ENCODE measurements at regions not wholly inside any gene's neighbourhood (a gene's known extent, or its start where the extent isn't known, plus 50 kb on each side); places are given as distances from the start of the nearest gene placed in this dataset.
A peak's percentile ranks its signal among the peaks of the same experiment; 100 is the strongest.
"Not testable (repeated sequence)": the region's sequence is repeated elsewhere in the genome, so short reads cannot be mapped to it uniquely, and the experiment has no call there.

DNA sequence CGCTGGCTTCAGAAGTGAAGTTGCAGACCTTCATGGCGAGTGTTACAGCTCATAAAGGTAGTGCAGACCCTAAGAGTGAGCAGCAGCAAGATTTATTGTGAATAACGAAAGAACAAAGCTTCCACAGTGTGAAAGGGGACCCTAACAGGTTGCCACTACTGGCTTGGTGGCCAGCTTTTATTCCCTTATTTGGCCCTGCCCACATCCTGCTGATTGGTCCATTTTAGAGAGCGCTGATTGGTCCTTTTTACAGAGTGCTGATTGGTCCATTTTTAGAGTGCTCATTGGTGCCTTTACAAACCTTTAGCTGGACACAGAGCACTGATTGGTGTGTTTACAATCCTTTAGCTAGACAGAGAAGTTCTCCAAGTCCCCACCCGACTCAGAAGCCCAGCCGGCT lies 298.0 kb upstream of the DLGAP1 start:
- DNase-seq: not testable (repeated sequence)

DNA sequence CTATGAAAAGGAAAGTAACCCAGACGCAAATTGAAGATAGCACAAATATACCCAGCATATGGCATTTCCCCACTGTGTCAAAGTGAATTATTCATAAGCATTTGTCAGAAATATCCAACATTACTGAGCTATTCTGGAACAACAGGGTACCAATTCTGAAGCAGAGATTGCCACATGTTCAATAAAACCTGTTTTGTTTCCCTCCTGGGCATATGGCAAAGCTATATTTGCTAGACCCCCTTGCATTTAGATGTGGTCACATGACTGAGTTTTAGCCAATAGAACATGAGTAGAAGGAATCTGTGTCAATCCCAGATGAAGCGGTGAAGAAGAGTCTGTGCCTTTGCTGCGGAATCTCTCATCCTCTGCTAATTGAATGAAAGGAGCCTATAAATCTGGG lies 296.4 kb upstream of the DLGAP1 start:
- no peak for DNase-seq

DNA sequence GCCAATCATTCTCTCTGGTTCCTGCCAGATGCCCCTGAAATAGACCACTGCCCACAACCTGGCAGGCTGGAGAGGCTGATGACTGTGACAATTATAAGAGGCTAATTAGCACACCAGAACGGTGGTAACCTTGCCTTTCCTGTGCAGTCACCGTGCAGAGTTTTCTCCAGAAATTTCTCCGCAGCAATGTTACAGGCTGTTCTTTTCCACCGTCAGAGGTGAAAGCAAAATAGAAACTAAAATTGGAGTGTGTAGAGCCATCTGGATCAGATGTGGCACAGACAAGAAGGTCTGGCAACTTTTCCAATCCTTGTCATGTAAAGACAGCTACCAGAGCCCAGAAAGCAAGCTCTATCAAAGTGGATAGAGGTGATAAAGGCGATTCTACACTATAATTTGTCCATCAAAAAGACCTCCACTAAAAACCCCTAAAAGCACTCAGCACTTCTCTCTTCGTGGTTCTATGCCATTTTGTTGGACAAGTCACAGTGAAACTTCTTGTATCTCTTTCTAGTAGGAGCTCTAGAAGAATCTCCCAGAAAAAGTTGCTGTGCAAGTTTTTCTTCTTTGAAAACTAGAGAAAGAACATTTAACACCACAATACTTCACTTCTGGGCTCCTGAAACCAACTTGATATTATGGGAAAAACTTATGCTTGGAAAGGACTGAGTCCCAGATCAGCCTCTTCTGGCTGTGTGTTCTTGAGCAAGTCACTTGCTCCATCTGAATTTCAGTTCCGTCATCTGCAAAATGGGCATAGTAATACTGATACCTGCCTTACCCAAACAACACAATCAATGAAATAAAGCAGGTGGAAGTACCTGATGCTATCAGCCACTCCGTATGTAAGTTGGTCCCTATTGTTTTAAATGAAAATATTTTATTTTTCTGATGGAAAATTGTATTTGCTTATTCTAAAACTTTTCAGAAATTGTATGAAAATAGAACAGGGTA lies 295.6 kb upstream of the DLGAP1 start:
- no peak for DNase-seq

DNA sequence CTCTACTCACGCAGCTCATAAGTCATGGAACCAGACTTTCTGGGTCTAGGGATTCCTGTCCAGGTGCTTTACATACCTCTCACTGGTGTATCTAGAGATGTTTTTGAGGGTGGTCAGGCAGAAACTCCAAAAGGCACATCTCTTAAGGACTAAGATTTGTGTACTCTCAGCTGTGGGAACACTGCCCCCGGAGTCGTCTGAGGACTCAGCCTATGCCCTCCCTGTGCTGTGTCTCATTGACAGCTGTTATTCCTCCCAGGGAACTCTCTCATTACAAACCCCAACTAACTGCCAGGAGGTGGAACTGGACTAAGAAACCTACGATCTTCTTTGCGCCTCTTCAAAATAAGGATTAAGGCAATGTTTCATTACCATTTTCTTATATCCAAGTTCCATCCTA lies 293.9 kb upstream of the DLGAP1 start:
- DNase-seq: no peak

DNA sequence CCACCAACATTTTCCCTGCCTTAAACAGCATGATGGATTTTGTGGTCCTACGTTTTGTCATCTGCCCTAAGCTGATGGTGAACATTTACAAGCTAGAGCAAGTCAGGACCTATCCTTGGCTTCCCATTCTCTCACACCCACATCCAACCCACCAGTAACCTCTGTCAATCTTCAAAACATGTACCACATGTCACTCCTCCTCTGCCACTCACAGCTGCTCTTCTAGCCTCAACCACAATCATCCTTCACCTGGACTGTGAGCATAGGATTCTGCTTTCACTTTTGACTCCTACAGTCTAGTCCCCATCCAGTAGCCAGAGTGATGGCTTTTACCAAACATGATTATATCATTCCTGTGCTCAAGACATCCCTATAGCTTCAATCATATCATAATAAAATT lies 279.8 kb upstream of the DLGAP1 start:
- DNase-seq: no peak

DNA sequence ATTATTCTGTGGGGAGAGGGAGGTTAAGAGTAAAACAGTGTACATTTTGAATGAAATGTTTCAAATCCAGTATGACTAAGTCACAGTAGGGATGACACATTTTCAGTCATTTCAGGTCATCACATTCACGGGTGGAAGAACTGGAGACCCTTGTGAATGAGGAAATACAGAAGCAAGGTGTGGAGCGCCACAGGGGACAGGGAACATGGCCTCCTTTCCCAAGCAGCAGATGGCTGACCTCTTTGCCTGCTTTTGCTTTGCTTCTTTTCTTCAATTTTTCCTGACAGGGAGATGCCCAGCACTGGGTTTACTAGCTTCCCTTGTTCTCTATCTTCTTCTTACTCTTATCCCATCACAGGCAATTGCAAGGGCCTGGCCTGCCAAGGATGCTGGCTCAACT lies 278.9 kb upstream of the DLGAP1 start:
- no peak for DNase-seq

DNA sequence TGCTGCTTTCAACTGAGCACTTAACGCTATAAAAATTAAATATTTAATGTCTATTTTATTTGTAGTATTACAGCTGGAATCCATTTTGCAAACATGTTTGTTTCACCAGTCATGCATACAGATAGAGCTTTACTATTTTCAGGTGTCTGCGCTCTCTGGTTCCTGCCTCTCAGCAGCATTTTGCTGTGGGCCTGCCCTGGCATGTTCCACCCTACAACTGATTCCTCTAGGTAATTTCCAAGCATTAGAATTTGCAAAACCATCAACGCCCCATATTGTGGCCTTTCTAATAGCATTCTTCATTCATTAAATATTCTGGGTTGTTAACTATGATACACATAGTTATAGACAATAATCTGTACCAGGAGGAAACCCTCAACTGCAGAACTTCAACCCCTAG lies 266.4 kb upstream of the DLGAP1 start:
- DNase-seq: peak; percentile 13

DNA sequence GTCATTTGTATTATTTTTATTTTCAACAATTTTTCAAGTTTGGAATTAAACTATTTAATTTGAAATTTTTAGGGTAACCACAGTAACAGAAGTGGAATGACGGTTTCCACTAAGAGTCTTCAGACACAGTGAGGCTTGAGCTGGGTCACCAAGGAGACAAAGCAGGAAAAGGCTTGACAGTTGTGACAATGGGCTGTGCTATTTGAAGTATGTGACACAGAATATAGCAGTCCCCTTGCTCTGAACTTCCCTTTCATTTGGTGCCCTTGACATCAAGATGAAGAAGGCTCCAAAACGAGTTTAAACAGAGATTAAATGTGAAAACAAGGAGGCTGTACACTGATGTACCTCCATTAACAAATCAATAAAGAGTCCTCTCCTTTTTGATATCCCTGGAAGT lies 265.4 kb upstream of the DLGAP1 start:
- no peak for DNase-seq

DNA sequence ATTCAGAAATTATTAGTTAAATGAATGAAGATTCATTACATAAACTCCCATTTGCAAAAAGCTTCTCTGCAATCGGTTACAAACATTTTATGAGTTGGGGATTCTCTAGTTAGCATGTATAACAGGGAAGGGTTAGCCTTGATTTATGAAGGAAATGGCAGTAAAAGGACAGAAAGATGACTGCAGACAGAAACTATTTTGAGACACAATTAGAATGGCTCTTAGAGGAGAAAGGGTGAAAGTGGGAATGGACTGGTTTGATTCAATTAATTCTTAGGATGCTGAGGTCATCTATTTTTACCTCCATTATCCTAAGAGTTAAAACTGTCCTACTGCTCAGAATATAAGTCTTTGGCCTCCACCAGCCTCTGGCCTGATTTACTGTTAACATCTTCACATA lies 250.8 kb upstream of the DLGAP1 start:
- DNase-seq: no peak

DNA sequence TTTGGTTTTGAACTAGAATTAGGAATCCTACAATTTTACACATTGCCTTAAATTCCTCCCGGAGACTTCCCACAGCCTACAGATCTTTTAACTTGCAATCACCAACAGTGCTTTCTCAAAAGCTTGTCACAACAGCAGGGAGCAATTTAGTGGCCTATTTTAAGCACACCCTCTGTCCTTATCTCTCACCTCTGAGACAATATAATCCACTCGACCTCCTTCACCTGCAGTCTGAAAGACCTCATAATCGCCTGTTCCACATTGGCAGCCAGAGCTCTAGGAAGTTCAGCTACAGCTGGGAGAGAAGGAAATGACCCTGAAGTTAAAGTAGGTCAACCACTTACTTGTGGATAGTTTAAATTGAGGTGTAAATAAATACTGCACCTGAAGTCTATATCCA lies 249.7 kb upstream of the DLGAP1 start:
- DNase-seq: no peak

DNA sequence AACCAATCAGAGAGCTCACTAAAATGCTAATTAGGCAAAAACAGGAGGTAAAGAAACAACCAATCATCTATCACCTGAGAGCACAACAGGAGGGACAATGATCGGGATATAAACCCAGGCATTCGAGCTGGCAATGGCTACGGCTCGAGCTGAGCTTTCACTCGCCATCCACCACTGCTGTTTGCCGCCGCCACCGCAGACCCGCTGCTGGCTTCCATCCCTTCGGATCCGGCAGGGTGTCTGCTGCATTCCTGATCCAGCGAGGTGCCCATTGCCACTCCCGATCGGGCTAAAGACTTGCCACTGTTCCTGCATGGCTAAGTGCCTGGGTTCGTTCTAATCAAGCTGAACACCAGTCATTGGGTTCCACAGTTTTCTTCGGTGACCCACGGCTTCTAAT lies 236.7 kb upstream of the DLGAP1 start:
- DNase-seq: no peak

DNA sequence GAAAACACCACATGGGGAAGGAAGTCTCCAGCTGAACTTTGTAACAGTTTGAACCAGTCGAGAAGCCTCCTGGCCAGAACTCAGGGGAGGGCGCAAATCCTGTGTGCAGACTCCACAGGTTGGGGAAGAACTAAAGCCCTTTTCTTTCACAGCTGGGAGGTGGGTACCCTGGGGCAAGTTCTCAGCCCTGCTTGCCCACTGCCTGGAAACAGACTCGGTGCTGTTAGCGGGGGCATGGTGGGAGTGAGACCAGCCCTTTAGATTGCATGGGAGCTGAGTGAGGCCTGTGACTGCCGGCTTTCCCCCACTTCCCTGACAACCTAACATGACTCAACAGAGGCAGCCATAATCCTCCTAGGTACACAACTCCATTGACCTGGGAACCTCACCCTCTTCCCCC lies 223.6 kb upstream of the DLGAP1 start:
- DNase-seq: not testable (repeated sequence)

DNA sequence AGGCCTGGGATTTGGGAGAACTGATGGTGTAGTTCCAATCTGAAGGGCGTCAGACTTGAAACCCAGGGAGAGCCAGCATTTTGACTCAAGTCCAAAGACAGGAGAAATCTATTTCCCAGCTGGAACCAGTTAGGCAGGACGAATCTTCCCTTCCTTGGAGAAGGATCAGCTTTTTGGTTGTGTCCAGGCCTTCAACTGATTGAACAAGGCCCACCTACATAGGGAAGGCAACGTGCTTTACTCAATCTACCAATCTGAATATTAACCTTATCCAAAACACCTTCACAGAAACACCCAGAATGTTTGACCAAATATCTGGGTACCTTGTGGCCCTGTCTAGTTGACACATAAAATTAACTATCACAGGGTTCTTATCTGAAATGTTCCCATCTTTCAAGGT lies 221.9 kb upstream of the DLGAP1 start:
- DNase-seq: no peak

DNA sequence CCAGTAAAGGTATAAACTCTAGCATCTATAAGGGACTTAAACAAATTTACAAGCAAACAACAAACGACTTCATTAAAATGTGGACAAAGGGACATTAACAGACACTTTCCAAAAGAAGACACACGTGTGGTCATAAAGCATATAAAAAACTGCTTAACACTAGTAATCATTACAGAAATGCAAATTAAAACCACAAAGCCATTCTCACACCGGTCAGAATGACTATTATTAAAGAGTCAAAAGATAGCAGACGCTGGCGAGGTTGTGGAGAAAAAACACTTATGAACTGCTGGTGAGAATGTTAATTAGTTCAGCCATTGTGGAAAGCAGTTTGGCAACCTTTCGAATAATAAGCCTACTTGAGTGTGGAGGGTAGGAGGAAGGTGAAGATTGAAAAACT lies 217.1 kb upstream of the DLGAP1 start:
- peak; percentile 54 for DNase-seq

DNA sequence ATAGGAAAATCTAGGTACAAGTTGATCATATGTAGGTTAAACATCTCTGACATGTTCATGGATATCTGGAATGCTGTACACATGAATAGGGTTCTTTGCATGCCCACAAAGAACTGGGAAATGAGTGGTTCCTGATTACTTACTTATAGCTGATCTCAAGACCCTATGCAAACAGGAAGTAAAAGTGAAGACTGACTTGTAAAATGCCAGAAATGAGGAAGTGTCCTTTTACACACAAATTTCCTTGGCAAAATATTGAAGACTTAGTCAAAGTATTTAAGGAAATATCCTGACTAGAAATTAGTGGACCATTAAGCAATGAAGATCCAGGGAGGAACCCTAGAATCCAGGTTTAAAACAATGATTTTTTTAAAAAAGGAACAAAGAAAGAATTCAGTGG lies 203.7 kb upstream of the DLGAP1 start:
- no peak for DNase-seq

DNA sequence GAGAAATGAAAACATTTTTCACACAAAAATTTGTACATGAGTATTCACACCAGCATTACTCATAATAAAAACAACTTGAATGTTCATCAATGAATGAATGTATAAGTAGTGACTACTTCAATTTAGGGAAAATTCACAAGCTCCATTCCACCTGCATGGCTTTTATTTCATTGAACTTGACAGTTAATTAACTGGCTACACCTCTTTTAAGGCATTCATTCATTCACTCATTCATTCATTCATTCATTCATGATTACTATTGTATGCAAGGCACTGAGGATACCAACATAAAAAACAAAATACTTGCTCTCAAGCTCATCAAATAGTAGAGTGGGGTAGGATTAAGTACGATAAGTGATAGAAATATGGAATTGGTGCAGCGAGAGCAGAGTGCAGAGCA lies 198.3 kb upstream of the DLGAP1 start:
- DNase-seq: no peak

DNA sequence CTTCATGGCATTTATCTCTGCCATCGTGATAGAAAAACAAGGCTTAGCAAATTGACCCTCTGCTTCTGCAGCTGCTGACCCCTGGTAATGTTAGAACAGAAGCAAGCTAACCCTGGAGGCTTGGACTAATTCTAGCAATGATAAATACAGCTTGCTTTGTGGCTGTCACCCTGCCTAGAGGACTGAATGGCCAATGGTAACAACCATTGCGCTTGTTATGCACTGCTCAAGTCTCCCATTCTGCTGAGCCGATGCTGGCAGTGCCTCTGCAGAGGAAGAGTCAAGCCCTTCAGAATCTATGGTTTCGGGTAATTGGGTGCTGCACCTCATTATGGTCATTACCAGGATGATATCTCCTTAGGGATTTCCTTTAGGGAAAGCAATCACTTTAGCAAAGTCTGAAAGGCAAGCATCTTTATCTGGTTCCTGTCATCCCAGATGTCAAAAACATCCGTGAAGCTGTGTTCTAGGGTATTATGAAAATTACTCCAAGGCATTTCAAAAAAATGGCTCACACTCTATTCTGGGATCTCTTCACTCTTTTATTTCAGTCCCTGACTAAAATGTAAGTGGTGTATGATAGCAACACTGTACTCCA lies 186.8 kb upstream of the DLGAP1 start:
- no peak for DNase-seq

DNA sequence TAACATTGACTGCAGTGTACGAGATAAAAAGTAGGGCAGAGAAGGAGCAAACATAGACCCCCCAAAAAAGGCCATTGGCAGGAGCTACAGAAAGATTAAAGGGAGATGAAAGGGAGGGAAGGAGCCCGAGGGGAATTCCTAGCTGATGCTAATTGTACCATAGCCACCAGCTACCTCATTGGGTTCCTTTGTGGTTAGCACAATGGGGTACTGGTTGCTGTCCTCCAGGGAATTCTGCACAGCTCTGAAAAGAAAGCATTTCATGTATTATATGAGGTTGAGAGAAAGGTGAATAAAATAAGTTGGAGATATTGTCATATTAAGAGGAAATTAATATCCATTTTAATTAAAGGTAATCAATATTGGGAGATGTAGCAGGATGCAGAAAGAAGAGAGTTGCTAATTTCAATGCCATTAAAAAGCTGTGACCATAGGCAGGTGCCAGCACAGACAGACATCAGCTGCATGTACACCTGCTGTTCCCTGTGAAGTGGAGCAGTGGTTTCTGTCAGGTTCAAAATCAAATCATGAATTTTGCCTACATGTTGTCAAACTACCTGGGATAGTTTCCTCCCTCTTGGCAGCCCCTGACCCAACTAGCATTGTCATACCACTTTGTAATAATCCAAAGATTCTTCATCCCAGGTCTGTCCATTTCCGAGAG lies 185.4 kb upstream of the DLGAP1 start:
- no peak for DNase-seq

DNA sequence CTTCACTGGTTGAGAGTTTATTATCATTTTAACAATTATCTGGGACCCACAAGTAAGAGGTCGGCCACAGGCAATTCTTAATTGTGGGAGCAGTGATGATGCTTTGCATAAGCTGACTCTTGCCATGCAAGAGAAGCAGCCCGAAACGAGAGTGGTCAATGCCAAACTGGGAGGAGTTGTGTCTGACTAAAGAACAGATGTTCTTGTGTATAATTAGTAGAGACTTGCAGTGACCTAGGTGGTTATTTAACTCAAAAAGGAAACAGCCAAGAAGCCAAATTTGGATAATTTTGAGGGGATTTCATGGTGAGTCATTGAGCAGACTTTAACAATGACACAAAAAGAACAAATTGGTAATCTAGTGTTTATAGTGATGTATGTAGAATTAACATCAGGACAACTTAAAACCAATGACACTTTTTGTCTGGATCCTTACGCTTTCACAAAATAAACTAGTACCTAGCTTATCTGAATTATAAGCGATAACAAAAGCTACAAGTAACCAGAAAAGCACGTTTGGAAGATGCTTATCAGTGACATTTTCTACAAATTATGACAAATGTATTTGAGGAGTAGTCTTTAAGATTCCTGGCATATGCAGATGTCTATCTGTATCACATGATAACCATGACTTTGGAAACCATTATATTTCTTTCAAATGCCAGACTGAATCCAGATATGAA lies 184.7 kb upstream of the DLGAP1 start:
- no peak for DNase-seq

DNA sequence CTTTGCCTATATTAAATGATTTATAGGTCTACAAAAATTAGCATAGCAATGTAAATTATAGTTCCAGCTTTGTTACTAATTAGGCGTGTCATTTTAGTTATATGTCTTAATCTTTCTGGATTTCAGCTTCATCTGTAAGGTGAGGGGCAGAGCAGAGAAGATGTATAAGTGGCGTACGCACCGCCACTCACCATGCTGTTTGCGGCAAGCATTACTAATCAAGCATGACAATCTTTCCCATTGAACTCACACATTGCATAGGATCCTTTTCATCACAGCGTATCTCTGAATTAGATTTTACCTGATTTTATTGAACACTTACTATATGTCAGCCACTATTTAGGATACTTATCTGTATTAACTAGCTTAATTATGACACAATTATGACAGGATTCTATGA lies 183.6 kb upstream of the DLGAP1 start:
- no peak for DNase-seq

DNA sequence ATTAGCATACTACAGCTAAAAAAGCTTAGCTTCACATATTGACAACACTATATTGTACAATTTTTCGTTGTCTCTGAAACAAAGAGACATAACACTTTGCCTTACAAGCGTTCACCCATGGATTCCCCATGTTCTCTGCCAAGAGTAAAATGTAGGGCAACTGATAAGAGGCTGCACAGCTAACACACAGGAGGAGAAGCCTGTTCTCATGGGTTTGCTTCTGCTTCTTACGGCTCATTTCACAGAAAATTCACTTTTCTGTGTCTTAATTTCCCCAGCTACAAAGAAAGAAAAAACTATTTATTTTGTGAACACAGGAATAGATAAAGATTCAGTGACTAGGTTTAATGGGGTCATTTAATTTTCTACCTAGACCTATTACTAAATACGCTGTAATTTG lies 182.8 kb upstream of the DLGAP1 start:
- no peak for DNase-seq

DNA sequence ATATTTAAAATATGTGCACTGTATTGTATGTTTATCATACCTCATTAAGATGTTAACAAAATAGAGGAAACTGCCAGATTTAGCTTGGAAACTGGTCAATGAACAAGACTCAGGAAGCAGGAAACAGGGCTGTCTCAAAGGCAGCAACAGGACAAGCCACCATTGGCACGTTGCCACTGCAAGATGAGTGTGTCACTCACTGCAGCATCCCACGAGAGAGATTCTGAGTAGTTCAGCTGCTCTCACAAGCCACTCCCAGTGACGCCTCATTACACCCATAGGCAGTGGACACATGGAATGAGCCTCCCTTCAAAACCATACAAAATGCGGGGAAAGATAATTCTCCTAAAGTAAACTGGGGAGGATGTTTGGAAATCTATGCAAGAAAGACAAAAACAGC lies 181.9 kb upstream of the DLGAP1 start:
- no peak for DNase-seq

DNA sequence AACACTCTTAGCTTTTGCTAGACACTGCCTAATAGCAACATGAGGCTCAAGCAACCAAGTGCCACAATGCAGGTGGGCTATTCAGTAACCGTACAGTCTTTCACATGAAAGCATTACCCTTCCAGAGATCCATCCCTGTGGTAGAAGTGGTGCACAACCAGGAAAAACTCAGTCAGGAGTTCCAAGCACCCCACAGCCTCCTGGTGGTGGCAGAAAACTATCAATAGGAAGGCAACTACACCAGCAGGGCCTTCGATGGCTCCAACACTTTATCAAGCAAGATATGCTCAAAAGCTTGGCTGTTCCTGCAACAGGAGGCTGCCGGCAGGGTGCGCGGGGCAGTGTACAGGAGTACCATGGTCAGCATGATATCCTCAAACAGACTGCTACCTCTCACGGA lies 176.1 kb upstream of the DLGAP1 start:
- DNase-seq: no peak

DNA sequence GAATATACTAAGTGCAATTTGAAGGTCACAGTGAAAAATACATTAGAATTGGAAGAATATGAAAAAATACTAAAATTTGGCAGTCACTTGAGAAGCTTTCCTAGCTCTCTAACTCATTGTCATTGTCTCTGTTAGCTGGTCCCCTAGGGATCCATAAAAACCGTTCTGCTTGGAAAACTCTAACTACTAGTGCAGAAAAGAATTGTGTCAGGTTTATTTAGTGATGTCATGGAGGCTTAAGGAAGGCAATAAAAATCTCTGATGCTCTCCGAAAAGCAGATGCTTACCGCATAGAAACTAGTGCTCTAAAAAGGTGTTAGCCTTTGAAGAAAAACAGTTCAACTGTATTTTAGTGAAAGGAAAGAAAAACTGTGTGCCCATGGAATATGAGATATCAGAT lies 150.1 kb upstream of the DLGAP1 start:
- DNase-seq: peak; percentile 9

All from NCI-H526 treated with DMSO at 0.1 percent for 48 hours (cell line).